ENCODE measurements at regions not wholly inside any gene's neighbourhood (a gene's known extent, or its start where the extent isn't known, plus 50 kb on each side); places are given as distances from the start of the nearest gene placed in this dataset.

GRCh38 chr22:48800886-48801607 lies 1026.6 kb downstream of the BRD1 start:
- TF ChIP-seq CTCF (IDR thresholded peaks at IDR 0.05) = no peak
- TF ChIP-seq ZFX (IDR thresholded peaks at IDR 0.05; ENCODE audit: borderline replicate concordance) = no peak
